ENCODE measurements at regions not wholly inside any gene's neighbourhood (a gene's known extent, or its start where the extent isn't known, plus 50 kb on each side); places are given as distances from the start of the nearest gene placed in this dataset.

DNA sequence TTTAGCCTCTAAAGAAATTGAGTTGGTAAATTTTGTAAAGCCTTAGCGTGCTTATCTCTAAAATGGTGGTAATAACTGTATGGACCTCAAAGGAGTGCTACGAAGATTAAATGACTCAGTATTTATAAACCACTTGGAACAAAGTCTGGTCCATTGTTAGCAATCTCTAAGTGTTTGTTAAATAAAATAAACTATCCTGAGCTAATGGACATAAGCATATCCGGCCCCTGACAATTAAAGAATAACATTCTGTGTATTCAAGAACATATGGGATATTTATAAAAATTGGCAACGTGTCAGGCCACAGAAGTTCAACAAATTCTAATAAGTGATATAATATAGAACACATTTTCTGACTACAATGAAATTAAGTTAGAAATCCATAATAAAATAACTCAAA is 71.0 kb downstream of the MYEOV start:
- no peak overlapping the region for H3K4me3 ChIP-seq (ENCODE audit: low read depth, low read length, poor library complexity, severe bottlenecking)
- peaks cover 31% of the 10 kb centered on the region for H3K4me1 ChIP-seq (ENCODE audit: insufficient read depth, low read length, poor library complexity, severe bottlenecking)
- peaks cover 11% of the 10 kb centered on the region for H3K9me3 ChIP-seq (ENCODE audit: low read depth, low read length, poor library complexity, severe bottlenecking)
- no peaks in the 10 kb centered on the region for H3K27me3 ChIP-seq (replicated peaks; ENCODE audit: insufficient read depth, low read depth, low read length, poor library complexity)
- TF ChIP-seq, protein P1, sequence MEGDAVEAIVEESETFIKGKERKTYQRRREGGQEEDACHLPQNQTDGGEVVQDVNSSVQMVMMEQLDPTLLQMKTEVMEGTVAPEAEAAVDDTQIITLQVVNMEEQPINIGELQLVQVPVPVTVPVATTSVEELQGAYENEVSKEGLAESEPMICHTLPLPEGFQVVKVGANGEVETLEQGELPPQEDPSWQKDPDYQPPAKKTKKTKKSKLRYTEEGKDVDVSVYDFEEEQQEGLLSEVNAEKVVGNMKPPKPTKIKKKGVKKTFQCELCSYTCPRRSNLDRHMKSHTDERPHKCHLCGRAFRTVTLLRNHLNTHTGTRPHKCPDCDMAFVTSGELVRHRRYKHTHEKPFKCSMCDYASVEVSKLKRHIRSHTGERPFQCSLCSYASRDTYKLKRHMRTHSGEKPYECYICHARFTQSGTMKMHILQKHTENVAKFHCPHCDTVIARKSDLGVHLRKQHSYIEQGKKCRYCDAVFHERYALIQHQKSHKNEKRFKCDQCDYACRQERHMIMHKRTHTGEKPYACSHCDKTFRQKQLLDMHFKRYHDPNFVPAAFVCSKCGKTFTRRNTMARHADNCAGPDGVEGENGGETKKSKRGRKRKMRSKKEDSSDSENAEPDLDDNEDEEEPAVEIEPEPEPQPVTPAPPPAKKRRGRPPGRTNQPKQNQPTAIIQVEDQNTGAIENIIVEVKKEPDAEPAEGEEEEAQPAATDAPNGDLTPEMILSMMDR (conservative IDR thresholded peaks at IDR 0.05; ENCODE audit: low read depth, low read length) = no peak
- no peak for TF ChIP-seq EZH2 (IDR thresholded peaks at IDR 0.05; ENCODE audit: borderline replicate concordance, low read depth, low read length, poor library complexity, severe bottlenecking)
- intact Hi-C loops (cut with micrococcal nuclease; ENCODE audit: unreplicated experiment) = loop anchor here (5.0 kb wide), 1 partner anchor 68 kb away; no protein-coding TSS in a partner anchor
- peaks cover 39% of the 10 kb centered on the region for H3K36me3 ChIP-seq (ENCODE audit: insufficient read depth, low read length, poor library complexity, severe bottlenecking)
- no peak for DNase-seq (ENCODE audit: low spot score)
- BruUV-seq (replicated peaks) = no TSS peak
- H3K27ac ChIP-seq (ENCODE audit: low read depth, low read length, poor library complexity, severe bottlenecking) = peak overlapping the region; percentile 45
- CTCF ChIA-PET = no interaction called here
- POLR2A ChIA-PET (ENCODE audit: low non-redundant PET) = no interaction called here

DNA sequence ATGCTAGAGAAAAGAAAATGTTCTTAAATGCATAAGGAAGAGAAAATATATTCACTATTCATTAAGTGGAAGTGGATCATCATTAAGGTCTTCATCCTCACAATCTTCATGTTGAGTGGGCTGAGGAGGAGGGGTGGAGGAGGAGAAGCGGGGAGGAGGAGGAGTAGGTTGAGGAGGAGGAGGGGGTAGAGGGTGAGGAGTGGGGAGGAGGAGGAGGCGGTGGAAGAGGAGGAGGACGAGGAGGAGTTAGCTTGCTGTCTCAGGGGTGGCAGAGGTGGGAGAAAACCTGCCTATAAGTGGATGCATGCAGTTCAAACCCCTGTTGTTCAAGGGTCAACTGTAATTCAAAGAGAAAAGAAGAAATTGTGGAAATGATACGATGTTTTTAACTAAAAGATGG is 71.6 kb downstream of the MYEOV start:
- H3K27me3 ChIP-seq (replicated peaks; ENCODE audit: insufficient read depth, low read depth, low read length, poor library complexity) = no peaks in the 10 kb centered on the region
- no peak overlapping the region for H3K4me3 ChIP-seq (ENCODE audit: low read depth, low read length, poor library complexity, severe bottlenecking)
- H3K9me3 ChIP-seq (ENCODE audit: low read depth, low read length, poor library complexity, severe bottlenecking) = peaks cover 9% of the 10 kb centered on the region
- H3K4me1 ChIP-seq (ENCODE audit: insufficient read depth, low read length, poor library complexity, severe bottlenecking) = peaks cover 29% of the 10 kb centered on the region
- intact Hi-C loops (cut with micrococcal nuclease; ENCODE audit: unreplicated experiment) = loop anchor here (5.0 kb wide), 1 partner anchor 68 kb away; no protein-coding TSS in a partner anchor
- ChIA-PET POLR2A (ENCODE audit: low non-redundant PET) (interaction anchor here (0.7 kb wide), 1 partner anchor 36 kb away, joined by 7 read pairs; no protein-coding TSS in a partner anchor), CTCF (interaction anchor here (1.0 kb wide), 1 partner anchor 264 kb away, joined by 3 read pairs; no protein-coding TSS in a partner anchor)
- H3K27ac ChIP-seq (ENCODE audit: low read depth, low read length, poor library complexity, severe bottlenecking) = no peak overlapping the region
- peaks cover 40% of the 10 kb centered on the region for H3K36me3 ChIP-seq (ENCODE audit: insufficient read depth, low read length, poor library complexity, severe bottlenecking)
- no peak for TF ChIP-seq EZH2 (IDR thresholded peaks at IDR 0.05; ENCODE audit: borderline replicate concordance, low read depth, low read length, poor library complexity, severe bottlenecking)
- TF ChIP-seq, protein P1 (conservative IDR thresholded peaks at IDR 0.05; ENCODE audit: low read depth, low read length) = no peak
- peak; percentile 54 for DNase-seq (ENCODE audit: low spot score)
- BruUV-seq (replicated peaks) = no TSS peak

DNA sequence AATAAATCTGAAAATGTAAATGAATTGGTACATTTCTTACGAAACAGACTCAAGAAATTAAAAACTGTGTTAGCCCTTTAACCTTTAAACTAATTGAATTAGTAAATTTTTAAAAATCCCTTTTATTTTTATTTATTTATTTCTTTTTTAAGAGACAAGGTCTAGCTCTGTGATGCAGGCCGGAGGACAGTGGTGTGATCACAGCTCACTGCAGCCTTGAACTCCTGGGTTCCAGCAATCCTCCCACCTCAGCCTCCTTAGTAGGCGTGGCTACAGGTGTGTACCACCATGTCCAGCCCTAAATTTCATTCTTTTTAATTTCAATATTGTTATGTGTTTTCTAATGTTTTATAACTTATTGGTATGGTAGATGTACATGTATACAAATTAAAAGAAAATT is 72.6 kb downstream of the MYEOV start:
- Histone ChIP-seq H3K9me3 (ENCODE audit: low read depth, low read length, poor library complexity, severe bottlenecking) (peaks cover 9% of the 10 kb centered on the region), H3K4me3 (ENCODE audit: low read depth, low read length, poor library complexity, severe bottlenecking) (no peak overlapping the region), H3K36me3 (ENCODE audit: insufficient read depth, low read length, poor library complexity, severe bottlenecking) (peaks cover 50% of the 10 kb centered on the region), H3K4me1 (ENCODE audit: insufficient read depth, low read length, poor library complexity, severe bottlenecking) (peaks cover 24% of the 10 kb centered on the region), H3K27me3 (replicated peaks; ENCODE audit: insufficient read depth, low read depth, low read length, poor library complexity) (no peaks in the 10 kb centered on the region), H3K27ac (ENCODE audit: low read depth, low read length, poor library complexity, severe bottlenecking) (no peak overlapping the region)
- ChIA-PET CTCF (interaction anchor here (0.6 to 1.0 kb wide), 2 partner anchors 265 to 1161 kb away, joined by 3 to 5 read pairs; no protein-coding TSS in a partner anchor), POLR2A (ENCODE audit: low non-redundant PET) (no interaction called here)
- no peak for DNase-seq (ENCODE audit: low spot score)
- BruUV-seq (replicated peaks) = no TSS peak
- intact Hi-C loops (cut with micrococcal nuclease; ENCODE audit: unreplicated experiment) = loop anchor here (5.0 kb wide), 1 partner anchor 69 kb away; no protein-coding TSS in a partner anchor
- no peak for TF ChIP-seq EZH2 (IDR thresholded peaks at IDR 0.05; ENCODE audit: borderline replicate concordance, low read depth, low read length, poor library complexity, severe bottlenecking)
- TF ChIP-seq, protein P1 (conservative IDR thresholded peaks at IDR 0.05; ENCODE audit: low read depth, low read length) = no peak
